HUDEP-2 (cell line): ENCODE measurements at regions not wholly inside any gene's neighbourhood (a gene's known extent, or its start where the extent isn't known, plus 50 kb on each side); places are given as distances from the start of the nearest gene placed in this dataset.
"Not testable (repeated sequence)": the region's sequence is repeated elsewhere in the genome, so short reads cannot be mapped to it uniquely, and the experiment has no call there.

Experiments used
- DNase-seq, 76 experiments: peaks; one replicate each; lab custom pipeline; 2025; ENCODE audit not compliant: unreplicated experiment in 76 of 76; lab: John Stamatoyannopoulos, UW

DNA sequence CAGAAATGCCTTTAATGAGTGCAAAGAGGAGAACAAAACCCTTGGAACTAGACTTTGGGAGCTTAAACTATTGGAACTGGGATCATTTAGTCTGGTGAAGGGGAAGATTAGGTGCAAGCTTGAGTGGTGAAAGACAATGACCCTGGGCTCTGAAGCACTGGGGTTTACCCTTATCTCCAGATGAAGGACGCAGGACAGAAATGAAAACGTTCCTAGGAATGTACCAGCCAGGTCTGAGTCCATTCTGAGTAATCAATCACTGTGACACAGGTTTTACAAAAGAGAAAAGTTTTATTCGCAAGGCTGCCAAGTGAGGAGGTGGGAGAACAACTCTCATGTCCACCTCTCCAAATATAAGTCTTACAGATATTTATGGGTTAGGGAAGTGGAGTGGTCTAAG lies 249.1 kb downstream of the LRIG3 start:
- DNase-seq = no peak

DNA sequence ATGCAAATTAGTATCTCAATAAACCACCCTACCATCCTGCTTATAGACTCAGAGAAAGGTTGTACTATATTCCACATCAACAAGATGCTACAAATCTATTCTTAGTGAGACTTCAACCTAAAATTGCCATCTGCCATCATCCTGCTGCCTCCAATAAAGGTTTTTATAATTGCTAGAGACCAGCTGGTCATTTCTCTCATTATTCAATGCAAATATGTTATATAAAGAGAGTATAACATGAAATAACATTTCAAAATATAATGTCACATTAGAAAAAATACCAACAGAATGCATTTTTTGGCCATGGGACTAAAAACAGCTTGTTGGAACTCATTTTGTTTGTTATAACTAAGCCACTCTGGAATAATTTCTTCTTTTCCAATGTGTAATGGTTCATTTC lies 247.3 kb downstream of the LRIG3 start:
- no peak for DNase-seq

DNA sequence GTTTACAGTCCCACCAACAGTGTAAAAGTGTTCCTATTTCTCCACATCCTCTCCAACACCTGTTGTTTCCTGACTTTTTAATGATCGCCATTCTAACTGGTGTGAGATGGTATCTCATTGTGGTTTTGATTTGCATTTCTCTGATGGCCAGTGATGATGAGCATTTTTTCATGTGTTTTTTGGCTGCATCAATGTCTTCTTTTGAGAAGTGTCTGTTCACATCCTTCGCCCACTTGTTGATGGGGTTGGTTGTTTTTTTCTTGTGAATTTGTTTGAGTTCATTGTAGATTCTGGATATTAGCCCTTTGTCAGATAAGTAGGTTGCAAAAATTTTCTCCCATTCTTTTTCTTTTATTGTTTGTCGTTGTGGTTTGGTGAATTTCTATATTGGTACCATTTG lies 242.5 kb downstream of the LRIG3 start:
- DNase-seq = not testable (repeated sequence)

DNA sequence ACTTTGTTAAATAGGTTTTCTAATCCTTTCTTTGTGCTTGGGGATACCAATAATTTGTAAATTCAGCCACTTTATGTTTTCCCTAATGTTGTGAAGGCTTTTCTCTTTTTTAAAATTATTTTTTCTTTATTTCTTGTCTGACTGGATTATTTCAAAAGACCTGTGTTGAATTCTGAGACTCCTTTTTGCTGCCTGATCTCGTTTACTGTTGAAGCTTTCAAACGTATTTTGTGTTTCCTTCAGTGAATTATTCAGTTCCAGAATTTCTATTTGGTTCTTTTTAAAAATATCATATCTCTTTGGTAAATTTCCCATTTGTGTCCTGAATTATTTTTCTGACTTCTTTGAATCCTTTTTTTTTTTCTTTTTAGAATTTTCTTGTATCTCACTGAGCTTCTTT lies 241.6 kb downstream of the LRIG3 start:
- no peak for DNase-seq

DNA sequence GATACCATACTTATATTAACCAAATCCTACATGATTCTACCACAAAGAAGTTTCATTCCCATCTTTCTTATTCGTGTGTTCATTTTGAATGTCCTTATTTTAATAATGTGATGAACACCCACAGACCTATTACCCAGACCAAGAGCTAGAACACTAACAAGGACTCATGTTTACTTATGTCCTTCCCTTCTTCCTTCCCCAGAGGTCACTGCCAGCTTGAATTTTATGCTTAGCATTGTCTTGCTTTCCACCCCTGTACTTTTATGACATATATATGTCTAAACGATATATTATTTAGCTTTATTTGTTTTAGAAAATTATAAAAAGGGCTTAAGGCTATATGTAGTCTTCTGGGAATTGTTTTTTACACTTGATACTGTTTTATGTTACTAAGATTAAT lies 238.6 kb downstream of the LRIG3 start:
- DNase-seq = no peak

DNA sequence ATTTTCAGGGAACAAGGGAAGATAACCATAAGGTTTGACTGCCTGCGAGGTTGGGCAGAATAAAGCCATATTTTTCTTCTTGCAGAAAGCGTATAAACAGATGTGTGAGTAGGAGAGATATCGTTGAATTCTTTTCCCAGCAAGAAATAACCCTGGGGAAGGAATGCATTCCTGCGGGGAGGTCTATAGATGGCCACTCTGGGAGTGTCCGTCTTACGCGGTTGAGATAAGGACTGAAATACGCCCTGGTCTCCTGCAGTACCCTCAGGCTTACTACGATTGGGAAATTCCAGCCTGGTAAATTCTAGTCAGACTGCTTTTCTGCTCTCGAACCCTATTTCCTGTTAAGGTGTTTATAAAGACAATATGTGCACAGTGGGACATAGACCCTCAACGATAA lies 225.0 kb downstream of the LRIG3 start:
- DNase-seq = no peak

DNA sequence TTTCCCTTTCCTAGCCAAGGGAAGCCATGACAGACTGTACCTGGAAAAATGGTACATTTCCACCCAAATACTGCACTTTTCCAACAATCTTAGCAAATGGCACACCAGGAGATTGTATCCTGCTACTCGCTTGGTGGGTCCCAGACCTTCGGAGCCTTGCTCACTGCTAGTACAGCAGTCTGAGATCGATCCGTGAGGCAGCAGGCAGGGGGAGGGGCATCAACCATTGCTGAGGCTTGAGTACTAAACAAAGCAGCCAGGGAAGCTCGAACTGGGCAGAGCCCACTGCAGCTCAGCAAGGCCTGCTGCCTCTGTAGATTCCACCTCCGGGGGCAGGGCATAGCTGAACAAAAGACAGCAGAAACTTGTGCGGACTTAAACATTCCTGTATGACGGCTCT lies 218.8 kb downstream of the LRIG3 start:
- no peak for DNase-seq

DNA sequence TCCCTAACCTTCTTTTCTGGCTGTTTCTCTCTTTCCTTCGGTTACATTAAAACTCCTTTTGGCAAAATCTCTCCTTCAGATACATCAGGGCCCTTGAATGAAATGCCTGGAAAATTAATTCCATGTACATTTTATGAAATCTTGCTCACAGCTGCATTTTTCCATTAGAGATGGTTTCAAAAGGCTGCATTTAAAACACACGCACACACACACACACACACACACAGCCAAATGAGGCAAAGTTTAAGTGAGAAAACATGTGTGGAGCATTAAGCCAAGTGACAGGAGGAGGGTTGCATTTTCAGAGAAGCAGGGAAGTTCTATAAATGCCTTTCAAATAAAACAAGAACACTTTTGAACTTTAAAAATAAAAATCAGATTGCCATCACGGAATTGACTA lies 216.4 kb downstream of the LRIG3 start:
- DNase-seq = no peak

DNA sequence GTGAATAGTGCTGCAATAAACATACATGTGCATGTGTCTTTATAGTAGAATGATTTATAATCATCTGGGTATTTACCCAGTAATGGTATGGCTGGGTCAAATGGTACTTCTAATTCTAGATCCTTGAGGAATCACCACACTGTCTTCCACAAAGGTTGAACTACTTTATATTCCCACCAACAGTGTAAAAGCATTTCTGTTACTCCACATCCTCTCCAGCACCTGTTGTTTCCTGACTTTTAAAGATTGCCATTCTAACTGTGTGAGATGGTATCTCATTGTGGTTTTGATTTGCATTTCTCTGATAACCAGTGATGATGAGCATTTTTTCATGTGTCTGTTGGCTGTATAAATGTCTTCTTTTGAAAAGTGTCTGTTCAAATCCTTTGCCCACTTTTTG lies 215.5 kb downstream of the LRIG3 start:
- not testable (repeated sequence) for DNase-seq

DNA sequence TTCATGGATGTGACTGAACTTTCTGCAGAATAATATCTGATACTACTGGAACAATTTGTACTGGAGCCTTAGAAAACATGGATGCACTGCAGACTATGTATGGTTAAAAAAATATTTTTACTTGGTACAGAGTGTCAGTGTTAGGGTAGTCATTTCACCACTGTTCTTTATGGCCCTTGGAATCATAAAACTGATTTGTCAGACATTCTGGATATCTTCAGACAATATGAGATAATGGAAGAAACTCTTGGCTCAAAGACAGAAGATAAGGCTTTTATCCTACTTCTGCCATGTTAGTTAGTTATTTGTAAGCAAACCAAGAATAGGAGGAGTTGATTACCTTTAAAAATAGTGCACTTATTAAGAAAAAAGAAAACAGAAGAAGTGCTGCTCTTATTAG lies 209.4 kb downstream of the LRIG3 start:
- no peak for DNase-seq

DNA sequence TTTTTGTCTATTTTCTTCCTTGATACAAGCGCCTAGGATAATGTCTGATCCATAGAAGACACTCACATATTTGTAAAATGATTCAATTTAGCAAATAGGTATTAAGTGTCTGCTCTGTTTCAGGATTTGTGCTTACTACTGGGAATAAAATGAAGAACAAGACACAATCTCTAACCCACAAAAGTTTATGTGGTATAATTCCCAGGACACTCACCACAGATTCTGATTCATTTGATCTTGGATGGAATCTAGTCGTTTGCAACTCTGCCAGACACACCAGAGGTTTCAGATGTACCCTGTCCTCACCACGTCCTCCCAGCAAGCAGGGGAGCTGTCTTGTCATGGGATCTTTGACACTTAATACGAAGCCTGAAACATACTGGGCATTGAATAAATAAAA lies 208.3 kb downstream of the LRIG3 start:
- DNase-seq = no peak

DNA sequence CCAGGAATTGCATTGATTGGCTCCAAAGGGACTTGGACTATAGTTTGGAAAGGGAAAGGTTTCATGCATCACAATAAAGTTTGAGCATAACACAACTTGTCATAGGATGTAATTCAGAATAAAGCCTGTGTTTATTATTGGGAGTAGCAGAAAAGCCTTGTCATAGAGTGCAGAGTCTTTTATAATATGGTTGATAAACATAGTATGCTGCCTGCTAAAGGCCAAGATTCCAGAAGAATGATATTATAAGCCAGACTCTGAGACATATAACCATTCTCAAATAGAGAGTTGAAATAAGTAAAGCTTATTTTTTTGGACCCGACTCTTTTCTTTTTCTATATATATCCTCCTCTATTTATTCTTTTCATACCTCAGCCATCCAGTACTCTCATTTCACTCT lies 207.3 kb downstream of the LRIG3 start:
- no peak for DNase-seq

DNA sequence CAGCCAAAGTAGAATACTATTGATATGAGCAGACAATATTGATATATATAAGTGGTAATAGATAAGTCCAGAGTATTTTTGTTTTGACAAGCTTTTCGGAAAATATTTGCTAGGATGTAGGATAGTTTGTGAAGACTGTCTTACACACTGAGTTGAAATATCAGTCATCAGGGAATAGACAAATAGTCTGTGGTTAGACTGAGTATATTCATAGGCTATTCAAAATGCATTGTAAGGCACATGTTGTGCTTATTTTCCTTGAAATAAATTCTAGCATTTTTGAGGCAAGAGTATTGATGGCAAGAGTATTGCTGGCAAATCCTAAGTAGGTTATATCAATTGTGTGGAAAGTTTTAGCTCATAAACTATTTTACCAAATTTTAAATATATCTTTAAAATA lies 201.1 kb downstream of the LRIG3 start:
- no peak for DNase-seq

DNA sequence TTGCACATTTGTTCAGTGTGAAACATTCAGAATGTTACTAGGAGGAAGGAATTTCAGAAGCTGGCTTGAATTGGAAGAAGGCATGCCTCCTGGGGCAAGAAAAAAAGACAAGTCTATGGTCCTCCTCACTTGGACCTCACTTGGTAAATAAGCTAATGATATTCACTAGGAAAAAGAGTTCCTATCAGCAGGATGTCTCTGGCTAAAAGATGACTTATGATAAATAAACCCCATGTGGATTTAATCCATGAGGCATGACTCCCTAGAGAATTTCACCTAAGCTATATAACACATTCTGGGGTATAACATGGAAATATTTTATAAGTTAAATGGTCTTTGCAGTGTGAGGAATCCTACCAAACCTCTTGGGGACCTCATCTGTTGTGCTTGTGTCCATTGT lies 199.9 kb downstream of the LRIG3 start:
- no peak for DNase-seq

DNA sequence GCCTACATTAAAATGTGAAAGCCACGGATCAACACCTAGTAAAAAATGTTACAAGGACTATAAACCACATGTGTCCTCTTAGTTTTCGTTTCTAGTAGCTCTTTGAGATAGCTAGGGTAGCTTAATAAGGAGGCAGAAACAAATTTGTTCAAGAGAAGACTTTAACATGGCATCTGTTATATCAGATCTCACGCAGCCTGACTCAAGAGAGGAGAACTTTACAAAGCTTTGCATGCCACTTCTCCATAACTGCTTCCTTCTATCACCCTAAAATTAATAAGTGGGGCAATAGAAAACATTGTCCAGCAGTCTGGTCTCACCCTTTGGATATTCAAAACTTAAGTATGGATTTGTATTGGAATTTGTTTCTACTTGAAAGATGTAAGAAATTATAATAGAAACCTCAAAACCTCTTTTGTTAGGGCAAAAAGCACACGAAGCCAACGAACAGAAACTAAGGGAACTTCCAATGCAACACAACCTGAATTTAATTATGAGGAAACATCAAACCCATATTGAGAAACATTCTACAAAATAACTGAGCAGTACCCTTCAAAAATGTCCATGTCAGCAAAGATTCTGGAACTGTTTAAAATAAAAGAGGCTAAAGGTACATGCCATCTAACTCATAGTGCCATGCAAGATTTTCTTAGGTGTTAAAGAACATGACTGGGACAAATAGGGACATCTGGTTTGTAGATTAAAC lies 194.8 kb downstream of the LRIG3 start:
- DNase-seq = no peak

DNA sequence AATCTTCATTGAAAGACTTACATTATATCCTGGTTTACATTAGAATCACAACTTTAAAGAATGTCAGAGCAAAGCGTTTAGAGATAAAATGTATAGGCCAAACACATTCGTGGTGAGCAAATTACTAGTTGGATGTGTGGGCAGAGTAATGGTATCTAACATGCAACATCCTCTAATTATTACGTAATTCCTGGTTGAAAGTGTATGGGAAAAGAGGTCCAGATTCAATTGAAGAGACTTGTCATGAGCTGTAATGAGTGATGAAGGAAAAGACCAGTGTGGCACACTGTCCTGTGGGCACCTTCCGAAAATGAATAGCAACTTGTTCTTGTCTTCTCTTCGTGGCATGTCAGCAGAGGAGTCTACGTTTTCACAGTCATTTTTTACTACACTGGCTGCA lies 192.8 kb downstream of the LRIG3 start:
- no peak for DNase-seq

DNA sequence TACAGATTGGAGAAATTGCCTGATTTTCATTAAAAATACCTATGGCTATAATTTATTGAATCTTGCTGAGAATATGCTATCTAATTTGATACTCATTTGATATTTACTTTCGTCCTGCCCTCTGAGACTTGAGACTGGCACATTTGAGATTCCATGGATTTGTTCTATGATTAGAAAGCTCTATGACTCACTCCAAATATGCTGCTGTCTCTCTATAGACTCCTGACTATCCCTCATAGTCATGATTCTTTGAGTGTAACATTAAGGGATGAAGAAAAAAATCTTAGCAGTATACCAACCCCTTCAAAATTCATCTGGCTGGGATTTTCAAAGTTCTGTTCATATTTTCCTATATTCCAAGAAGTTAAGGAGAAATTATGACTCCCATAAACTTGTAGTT lies 191.9 kb downstream of the LRIG3 start:
- no peak for DNase-seq

DNA sequence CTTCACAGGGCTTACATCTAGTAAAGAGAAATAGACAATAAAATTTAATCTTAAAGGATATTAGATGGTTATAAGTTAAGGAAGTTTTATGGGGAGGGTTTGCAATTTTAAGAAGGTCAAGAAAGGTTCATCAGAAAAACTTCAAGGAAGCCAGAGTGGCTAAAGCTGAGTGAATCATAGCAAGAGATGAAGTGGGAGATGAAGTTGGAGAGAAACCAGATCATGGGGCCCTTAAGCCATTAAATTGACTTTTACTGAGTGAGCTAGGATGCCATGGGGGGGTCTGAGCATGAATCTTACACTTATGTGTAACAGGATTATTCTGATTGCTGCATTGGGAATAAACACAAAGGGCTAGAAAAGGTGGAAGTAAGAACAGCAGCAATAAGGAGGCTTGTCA lies 189.2 kb downstream of the LRIG3 start:
- no peak for DNase-seq

DNA sequence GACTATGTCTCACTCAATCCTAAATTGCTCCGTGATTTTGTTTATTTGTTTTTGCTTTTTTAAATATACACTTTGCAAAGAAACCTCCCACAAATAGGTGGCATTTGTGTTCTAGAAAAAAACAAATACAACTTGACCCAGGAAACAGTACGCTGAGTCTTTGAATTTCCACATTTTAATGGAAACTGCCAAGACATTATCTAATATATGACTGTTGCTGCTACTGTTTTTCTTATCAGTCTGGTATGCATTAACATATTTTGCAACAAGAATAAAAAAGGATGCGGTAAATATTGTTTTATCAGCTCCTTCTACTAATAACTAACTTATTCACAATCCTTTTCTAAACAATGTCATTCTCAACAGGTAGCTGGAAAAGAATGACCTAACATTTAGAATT lies 187.4 kb downstream of the LRIG3 start:
- no peak for DNase-seq

DNA sequence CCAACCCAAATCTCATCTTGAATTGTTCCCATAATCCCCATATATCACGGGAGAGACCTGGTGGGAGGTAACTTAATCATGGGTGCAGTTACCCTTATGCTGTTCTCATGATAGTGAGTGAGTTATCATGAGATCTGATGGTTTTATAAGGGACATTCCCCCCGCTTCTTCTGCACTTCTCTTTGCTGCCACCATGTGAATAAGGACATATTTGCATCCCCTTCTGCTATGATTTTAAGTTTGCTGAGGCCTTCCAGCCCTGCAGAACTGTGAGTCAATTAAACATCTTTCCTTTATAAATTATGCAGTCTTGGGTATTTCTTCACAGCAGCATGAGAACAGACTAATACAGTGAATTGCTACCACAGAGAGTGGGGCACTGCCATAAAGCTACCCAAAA lies 179.1 kb downstream of the LRIG3 start:
- no peak for DNase-seq

DNA sequence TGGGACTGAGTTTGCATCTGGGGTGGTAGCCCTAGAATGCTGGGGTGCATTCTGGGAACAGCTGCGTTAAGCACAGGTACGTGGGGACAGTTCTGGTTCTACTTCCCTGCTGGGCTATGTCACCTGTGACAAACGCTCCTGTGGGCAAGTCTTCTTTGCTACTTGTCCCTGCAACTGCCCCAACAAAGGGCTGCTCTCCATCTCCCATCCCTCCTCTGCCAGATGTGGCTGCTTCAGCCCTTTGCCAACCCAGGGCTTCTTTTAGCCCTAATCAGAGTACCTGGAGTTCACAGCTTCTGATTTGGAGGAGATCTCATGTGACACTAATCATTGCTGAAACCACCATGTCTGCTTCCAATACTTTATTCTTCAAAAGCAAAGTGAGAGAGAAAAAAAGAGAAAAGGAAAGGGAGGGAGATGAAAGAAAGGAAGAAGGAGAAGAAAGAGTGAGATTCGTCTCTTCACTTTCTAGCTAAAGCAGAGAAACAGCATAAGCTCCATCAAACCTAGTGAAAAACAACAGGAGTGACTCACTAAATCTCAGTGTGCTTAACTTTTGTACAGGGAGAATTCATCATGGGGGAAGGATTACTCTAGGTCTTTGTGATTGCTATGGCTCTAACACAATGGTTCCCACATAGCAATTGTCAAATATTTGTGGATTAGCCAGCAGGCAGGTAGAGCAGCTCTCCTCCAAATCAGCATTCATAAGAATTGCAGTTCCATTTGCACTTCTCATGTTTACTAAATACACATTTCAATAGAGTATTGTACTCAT lies 174.8 kb downstream of the LRIG3 start:
- DNase-seq = no peak

DNA sequence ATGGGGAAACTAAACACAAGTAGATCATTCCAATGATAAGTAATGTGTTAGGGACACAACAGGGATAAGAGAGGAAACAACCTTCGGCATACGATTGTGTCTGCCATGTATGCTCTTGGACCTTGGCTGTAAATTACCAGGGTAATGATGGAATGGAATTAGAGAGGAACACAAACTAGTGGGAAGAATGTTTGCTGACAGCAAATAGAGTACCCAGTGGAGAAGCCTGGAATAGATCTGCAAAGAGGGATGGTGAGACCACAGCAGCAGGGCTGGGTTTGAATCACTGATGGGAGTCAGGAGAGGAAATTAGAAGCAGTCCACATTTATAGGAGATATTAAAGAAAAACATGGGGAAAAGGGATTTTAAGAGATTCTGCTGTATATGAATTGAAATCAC lies 172.8 kb downstream of the LRIG3 start:
- no peak for DNase-seq

DNA sequence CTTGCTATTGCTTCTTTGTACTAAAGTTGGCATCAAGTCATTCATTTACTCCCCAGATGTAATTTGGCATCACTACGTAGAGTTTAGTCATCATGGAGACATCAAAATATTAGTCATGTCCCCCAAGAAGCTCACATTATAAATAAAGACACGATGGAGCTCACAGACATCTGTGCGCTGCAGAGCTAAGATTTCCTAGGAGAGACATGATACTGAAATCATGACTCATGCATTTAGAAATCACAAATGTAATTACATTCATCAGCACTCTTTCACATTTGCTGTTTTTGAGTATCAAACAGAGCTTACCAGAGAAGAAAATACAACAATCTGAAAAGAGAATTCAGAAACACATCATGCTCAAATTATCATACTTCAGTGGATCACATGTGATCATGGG lies 169.8 kb downstream of the LRIG3 start:
- no peak for DNase-seq
